Sigmoid colon (tissue), 6 donors: ENCODE measurements at regions not wholly inside any gene's neighbourhood (a gene's known extent, or its start where the extent isn't known, plus 50 kb on each side); places are given as distances from the start of the nearest gene placed in this dataset.

ENCODE experiments used
- DNase-seq: peaks from one replicate; pipeline ENCODE4 v3.0.0-alpha.2; 2019
- H3K27ac ChIP-seq, 4 donors: fragments of 200-600 bp; sonication (generic); one replicate each; pipeline ENCODE4 v1.5.1; 2016 to 2019; ENCODE audit warnings: mild to moderate bottlenecking in 1 of 4
- H3K27me3 ChIP-seq, 3 donors: fragments of 200-600 bp; sonication (generic); one replicate each; pipeline ENCODE4 v1.5.1; 2019; ENCODE audit warnings: mild to moderate bottlenecking in 1 of 3
- H3K36me3 ChIP-seq, 4 donors: fragments of 200-600 bp; sonication (generic); one replicate each; pipeline ENCODE4 v1.5.1; 2016 to 2019
- H3K4me1 ChIP-seq, 4 donors: fragments of 200-600 bp; sonication (generic); one replicate each; pipeline ENCODE4 v1.5.1; 2017 to 2019
- H3K4me3 ChIP-seq, 4 donors: fragments of 200-600 bp; sonication (generic); one replicate each; pipeline ENCODE4 v1.5.1; 2017 to 2019; ENCODE audit warnings: mild to moderate bottlenecking in 2 of 4, moderate library complexity in 1 of 4
- H3K9me3 ChIP-seq, 4 donors: fragments of 200-600 bp in 3 of 4; sonication (generic) in 3 of 4; one replicate each; pipeline versions ENCODE4 v1.5.1 to v1.6.1; 2013 to 2019
- CTCF ChIP-seq, 4 experiments: fragments of 450-650 bp in 3 of 4; fragments of 200-600 bp in 1 of 4; IDR thresholded peaks; one replicate each; pipeline ENCODE4 v1.5.1; 2016 to 2019; ENCODE audit warnings: antibody characterized with exemption in 4 of 4, mild to moderate bottlenecking in 3 of 4, moderate library complexity in 2 of 4
- EP300 ChIP-seq, 4 donors: sonication (generic); formaldehyde crosslinking; IDR thresholded peaks; one replicate each; pipeline ENCODE4 v1.6.1; 2017; ENCODE audit warnings: antibody characterized with exemption in 4 of 4
- POLR2A ChIP-seq, 2 donors: fragments of 450-650 bp; IDR thresholded peaks; one replicate each; pipeline ENCODE4 v1.6.1; 2016; ENCODE audit warnings: antibody characterized with exemption in 2 of 2, mild to moderate bottlenecking in 2 of 2, moderate library complexity in 2 of 2
- POLR2AphosphoS5 ChIP-seq, 4 donors: sonication (generic); formaldehyde crosslinking; IDR thresholded peaks; one replicate each; pipeline ENCODE4 v1.6.1; 2017; ENCODE audit warnings: antibody characterized with exemption in 4 of 4
- WGBS, 2 donors: extraction: QIAGEN DNeasy Blood & Tissue Kit; methylation state at CpG; one replicate each; pipeline ENCODE4 v1.1.7; 2013; 5-methylcytosine and 5-hydroxymethylcytosine counted together
- intact Hi-C: fragments of 100-400 bp; cut with DNase I; formaldehyde crosslinking; loops from one replicate; pipeline ENCODE4 v1.15.1; 2023
- donor health status: healthy with polysubstance abuse.
- donor health status: healthy.

DNA sequence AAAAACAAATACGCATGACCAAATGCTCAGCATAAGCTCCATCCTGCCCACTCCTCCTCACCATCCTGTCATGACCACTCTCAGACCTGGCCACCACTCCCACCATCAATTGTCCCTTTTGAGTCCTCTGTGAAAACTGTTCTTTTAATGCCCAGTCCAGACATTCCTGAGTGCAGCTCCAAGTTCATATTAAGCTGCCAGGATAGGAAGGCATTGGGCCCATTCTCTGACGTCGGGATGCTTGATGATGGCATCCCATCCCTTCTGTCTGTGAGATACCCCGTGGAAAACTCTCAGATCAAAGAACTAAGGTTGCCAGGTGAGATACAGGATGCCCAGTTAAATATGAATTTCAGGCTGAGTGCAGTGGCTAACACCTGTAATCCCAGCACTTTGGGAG is 89.9 kb upstream of the KIF5B start:
- DNase-seq = no peak
- H3K4me3 ChIP-seq = no peak overlapping the region
- WGBS, 2 donors = 77 to 89% methylated on average over 4 of the region's 4 CpGs
- no peaks in the 10 kb centered on the region for H3K9me3 ChIP-seq
- no peak for TF ChIP-seq EP300 (IDR thresholded peaks at IDR 0.05)
- no peak for TF ChIP-seq CTCF (IDR thresholded peaks at IDR 0.05)
- no peak for TF ChIP-seq POLR2A (IDR thresholded peaks at IDR 0.05)
- no peak for TF ChIP-seq POLR2AphosphoS5 (IDR thresholded peaks at IDR 0.05)
- no peak overlapping the region for H3K27ac ChIP-seq
- H3K27me3 ChIP-seq = no peaks in the 10 kb centered on the region
- H3K36me3 ChIP-seq = no peaks in the 10 kb centered on the region
- H3K4me1 ChIP-seq = peaks cover 0 to 16% (median 14%) of the 10 kb centered on the region in 4 donors
- intact Hi-C loops = no loop called here

GRCh38 chr10:32144817-32145688 is 88.8 kb upstream of the KIF5B start:
- Histone ChIP-seq H3K27me3 (no peaks in the 10 kb centered on the region), H3K4me3 (no peak overlapping the region), H3K4me1 (peaks cover 0 to 15% (median 13%) of the 10 kb centered on the region in 4 donors), H3K27ac (no peak overlapping the region), H3K36me3 (no peaks in the 10 kb centered on the region), H3K9me3 (no peaks in the 10 kb centered on the region)
- 18 to 67% methylated on average over 10 of the region's 10 CpGs for WGBS, 2 donors
- DNase-seq = no peak
- intact Hi-C loops = no loop called here
- TF ChIP-seq POLR2AphosphoS5 (IDR thresholded peaks at IDR 0.05) (no peak), EP300 (IDR thresholded peaks at IDR 0.05) (no peak), CTCF (IDR thresholded peaks at IDR 0.05) (no peak), POLR2A (IDR thresholded peaks at IDR 0.05) (no peak)

GRCh38 chr10:32143302-32143847 is 87.2 kb upstream of the KIF5B start:
- Histone ChIP-seq H3K4me3 (no peak overlapping the region), H3K27me3 (no peaks in the 10 kb centered on the region), H3K36me3 (no peaks in the 10 kb centered on the region), H3K27ac (no peak overlapping the region), H3K4me1 (peaks cover 0 to 5% (median 2%) of the 10 kb centered on the region in 4 donors), H3K9me3 (no peaks in the 10 kb centered on the region)
- no peak for DNase-seq
- intact Hi-C loops = no loop called here
- WGBS, 2 donors = 93% methylated on average over 7 of the region's 7 CpGs
- no peak for TF ChIP-seq POLR2A (IDR thresholded peaks at IDR 0.05)
- no peak for TF ChIP-seq EP300 (IDR thresholded peaks at IDR 0.05)
- no peak for TF ChIP-seq CTCF (IDR thresholded peaks at IDR 0.05)
- no peak for TF ChIP-seq POLR2AphosphoS5 (IDR thresholded peaks at IDR 0.05)

DNA sequence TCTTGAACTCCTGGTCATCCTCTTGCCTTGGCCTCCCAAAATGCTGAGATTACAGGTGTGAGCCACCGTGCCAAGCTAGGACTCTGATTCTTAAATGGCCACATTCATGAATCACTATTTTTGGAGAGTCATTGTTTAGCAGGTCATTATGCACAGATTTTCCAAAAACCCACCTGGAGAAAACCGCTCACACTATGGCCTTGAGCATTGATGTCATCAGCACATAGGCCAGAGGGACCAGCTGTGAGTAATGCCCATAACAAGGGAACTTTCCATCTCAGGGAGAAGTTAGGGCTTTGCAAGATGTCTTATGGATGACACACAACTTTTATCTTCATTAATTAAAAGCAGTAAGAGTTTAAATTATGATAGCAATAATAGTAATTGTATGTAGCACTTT is 86.4 kb upstream of the KIF5B start:
- H3K27ac ChIP-seq = no peak overlapping the region
- H3K9me3 ChIP-seq = no peaks in the 10 kb centered on the region
- no peaks in the 10 kb centered on the region for H3K36me3 ChIP-seq
- H3K4me3 ChIP-seq = no peak overlapping the region
- TF ChIP-seq EP300 (IDR thresholded peaks at IDR 0.05) (no peak), POLR2AphosphoS5 (IDR thresholded peaks at IDR 0.05) (no peak), POLR2A (IDR thresholded peaks at IDR 0.05) (no peak), CTCF (IDR thresholded peaks at IDR 0.05) (no peak)
- H3K4me1 ChIP-seq = peaks cover 0 to 5% (median 2%) of the 10 kb centered on the region in 4 donors
- intact Hi-C loops = no loop called here
- no peak for DNase-seq
- no peaks in the 10 kb centered on the region for H3K27me3 ChIP-seq
- 92 to 93% methylated on average over 2 of the region's 2 CpGs for WGBS, 2 donors
